ENCODE measurements at regions not wholly inside any gene's neighbourhood (a gene's known extent, or its start where the extent isn't known, plus 50 kb on each side); places are given as distances from the start of the nearest gene placed in this dataset.
"Not testable (repeated sequence)": the region's sequence is repeated elsewhere in the genome, so short reads cannot be mapped to it uniquely, and the experiment has no call there.

- H3K4me1 ChIP-seq (ENCODE audit: control insufficient read depth in 2 of 2, insufficient read depth in 2 of 2, low read length in 2 of 2) = no peaks in the 10 kb centered on the region
- H3K4me3 ChIP-seq (ENCODE audit: low read length in 2 of 2) = no peak overlapping the region
- no peaks in the 10 kb centered on the region for H3K36me3 ChIP-seq (ENCODE audit: control insufficient read depth in 2 of 2, insufficient read depth in 2 of 2, low read length in 1 of 2)
- no peaks in the 10 kb centered on the region for H3K9me3 ChIP-seq (ENCODE audit: control insufficient read depth in 2 of 2, insufficient read depth in 1 of 2, low read length in 1 of 2)
- no peak for DNase-seq (ENCODE audit: low read depth in 6 of 9, low spot score in 9 of 9)
- H3K27me3 ChIP-seq (ENCODE audit: control insufficient read depth in 2 of 2, insufficient read depth in 1 of 2, low read length in 1 of 2) = no peaks in the 10 kb centered on the region
- 87% methylated on average over 4 of the region's 4 CpGs for WGBS
- H3K27ac ChIP-seq (ENCODE audit: low read depth in 1 of 2, low read length in 1 of 2) = no peak overlapping the region
Observed at GRCh38 chr3:106446271-106446670, 577.5 kb upstream of the CBLB start.

- Histone ChIP-seq H3K4me3 (ENCODE audit: low read length in 2 of 2) (no peak overlapping the region), H3K27ac (ENCODE audit: low read depth in 1 of 2, low read length in 1 of 2) (no peak overlapping the region), H3K9me3 (ENCODE audit: control insufficient read depth in 2 of 2, insufficient read depth in 1 of 2, low read length in 1 of 2) (no peaks in the 10 kb centered on the region), H3K36me3 (ENCODE audit: control insufficient read depth in 2 of 2, insufficient read depth in 2 of 2, low read length in 1 of 2) (no peaks in the 10 kb centered on the region), H3K4me1 (ENCODE audit: control insufficient read depth in 2 of 2, insufficient read depth in 2 of 2, low read length in 2 of 2) (no peaks in the 10 kb centered on the region), H3K27me3 (ENCODE audit: control insufficient read depth in 2 of 2, insufficient read depth in 1 of 2, low read length in 1 of 2) (no peaks in the 10 kb centered on the region)
- DNase-seq (ENCODE audit: low read depth in 6 of 9, low spot score in 9 of 9) = no peak
Observed at GRCh38 chr3:106447723-106448301, 579.0 kb upstream of the CBLB start.

GRCh38 chr3:106448372-106448966 is 579.7 kb upstream of the CBLB start:
- not testable (repeated sequence) for H3K36me3 ChIP-seq (ENCODE audit: control insufficient read depth in 2 of 2, insufficient read depth in 2 of 2, low read length in 1 of 2); DNase-seq (ENCODE audit: low read depth in 6 of 9, low spot score in 9 of 9); H3K4me1 ChIP-seq (ENCODE audit: control insufficient read depth in 2 of 2, insufficient read depth in 2 of 2, low read length in 2 of 2); H3K9me3 ChIP-seq (ENCODE audit: control insufficient read depth in 2 of 2, insufficient read depth in 1 of 2, low read length in 1 of 2); H3K27ac ChIP-seq (ENCODE audit: low read depth in 1 of 2, low read length in 1 of 2); H3K4me3 ChIP-seq (ENCODE audit: low read length in 2 of 2); H3K27me3 ChIP-seq (ENCODE audit: control insufficient read depth in 2 of 2, insufficient read depth in 1 of 2, low read length in 1 of 2)
- 96% methylated on average over 3 of the region's 3 CpGs for WGBS

- Histone ChIP-seq H3K9me3 (ENCODE audit: control insufficient read depth in 2 of 2, insufficient read depth in 1 of 2, low read length in 1 of 2) (no peaks in the 10 kb centered on the region), H3K27me3 (ENCODE audit: control insufficient read depth in 2 of 2, insufficient read depth in 1 of 2, low read length in 1 of 2) (no peaks in the 10 kb centered on the region), H3K4me3 (ENCODE audit: low read length in 2 of 2) (no peak overlapping the region), H3K4me1 (ENCODE audit: control insufficient read depth in 2 of 2, insufficient read depth in 2 of 2, low read length in 2 of 2) (no peaks in the 10 kb centered on the region), H3K36me3 (ENCODE audit: control insufficient read depth in 2 of 2, insufficient read depth in 2 of 2, low read length in 1 of 2) (no peaks in the 10 kb centered on the region), H3K27ac (ENCODE audit: low read depth in 1 of 2, low read length in 1 of 2) (no peak overlapping the region)
- 0% methylated on average over 1 of the region's 1 CpG for WGBS
- no peak for DNase-seq (ENCODE audit: low read depth in 6 of 9, low spot score in 9 of 9)
Observed at GRCh38 chr3:106452096-106452495, 583.3 kb upstream of the CBLB start.

- H3K27ac ChIP-seq (ENCODE audit: low read depth in 1 of 2, low read length in 1 of 2) = no peak overlapping the region
- no peaks in the 10 kb centered on the region for H3K4me1 ChIP-seq (ENCODE audit: control insufficient read depth in 2 of 2, insufficient read depth in 2 of 2, low read length in 2 of 2)
- H3K4me3 ChIP-seq (ENCODE audit: low read length in 2 of 2) = no peak overlapping the region
- DNase-seq (ENCODE audit: low read depth in 6 of 9, low spot score in 9 of 9) = no peak
- H3K27me3 ChIP-seq (ENCODE audit: control insufficient read depth in 2 of 2, insufficient read depth in 1 of 2, low read length in 1 of 2) = no peaks in the 10 kb centered on the region
- no peaks in the 10 kb centered on the region for H3K9me3 ChIP-seq (ENCODE audit: control insufficient read depth in 2 of 2, insufficient read depth in 1 of 2, low read length in 1 of 2)
- no peaks in the 10 kb centered on the region for H3K36me3 ChIP-seq (ENCODE audit: control insufficient read depth in 2 of 2, insufficient read depth in 2 of 2, low read length in 1 of 2)
- 98% methylated on average over 4 of the region's 4 CpGs for WGBS
Observed at GRCh38 chr3:106454497-106454896, 585.7 kb upstream of the CBLB start.

- peak in 1 of 9 donors; percentile 21 for DNase-seq (ENCODE audit: low read depth in 6 of 9, low spot score in 9 of 9)
- Histone ChIP-seq H3K4me1 (ENCODE audit: control insufficient read depth in 2 of 2, insufficient read depth in 2 of 2, low read length in 2 of 2) (no peaks in the 10 kb centered on the region), H3K36me3 (ENCODE audit: control insufficient read depth in 2 of 2, insufficient read depth in 2 of 2, low read length in 1 of 2) (no peaks in the 10 kb centered on the region), H3K27me3 (ENCODE audit: control insufficient read depth in 2 of 2, insufficient read depth in 1 of 2, low read length in 1 of 2) (no peaks in the 10 kb centered on the region), H3K4me3 (ENCODE audit: low read length in 2 of 2) (no peak overlapping the region), H3K9me3 (ENCODE audit: control insufficient read depth in 2 of 2, insufficient read depth in 1 of 2, low read length in 1 of 2) (no peaks in the 10 kb centered on the region), H3K27ac (ENCODE audit: low read depth in 1 of 2, low read length in 1 of 2) (no peak overlapping the region)
- WGBS = 58% methylated on average over 3 of the region's 3 CpGs
Observed at GRCh38 chr3:106457281-106458180, 588.7 kb upstream of the CBLB start.

GRCh38 chr3:106458952-106459351 is 590.1 kb upstream of the CBLB start:
- no peaks in the 10 kb centered on the region for H3K4me1 ChIP-seq (ENCODE audit: control insufficient read depth in 2 of 2, insufficient read depth in 2 of 2, low read length in 2 of 2)
- no peaks in the 10 kb centered on the region for H3K9me3 ChIP-seq (ENCODE audit: control insufficient read depth in 2 of 2, insufficient read depth in 1 of 2, low read length in 1 of 2)
- H3K27ac ChIP-seq (ENCODE audit: low read depth in 1 of 2, low read length in 1 of 2) = no peak overlapping the region
- H3K4me3 ChIP-seq (ENCODE audit: low read length in 2 of 2) = no peak overlapping the region
- H3K27me3 ChIP-seq (ENCODE audit: control insufficient read depth in 2 of 2, insufficient read depth in 1 of 2, low read length in 1 of 2) = no peaks in the 10 kb centered on the region
- DNase-seq (ENCODE audit: low read depth in 6 of 9, low spot score in 9 of 9) = no peak
- WGBS = 96% methylated on average over 3 of the region's 3 CpGs
- no peaks in the 10 kb centered on the region for H3K36me3 ChIP-seq (ENCODE audit: control insufficient read depth in 2 of 2, insufficient read depth in 2 of 2, low read length in 1 of 2)

GRCh38 chr3:106466881-106467280 is 598.1 kb upstream of the CBLB start:
- H3K27me3 ChIP-seq (ENCODE audit: control insufficient read depth in 2 of 2, insufficient read depth in 1 of 2, low read length in 1 of 2) = no peaks in the 10 kb centered on the region
- H3K4me1 ChIP-seq (ENCODE audit: control insufficient read depth in 2 of 2, insufficient read depth in 2 of 2, low read length in 2 of 2) = no peaks in the 10 kb centered on the region
- H3K9me3 ChIP-seq (ENCODE audit: control insufficient read depth in 2 of 2, insufficient read depth in 1 of 2, low read length in 1 of 2) = peaks cover 0 to 1% of the 10 kb centered on the region in 2 donors
- DNase-seq (ENCODE audit: low read depth in 6 of 9, low spot score in 9 of 9) = no peak
- no peaks in the 10 kb centered on the region for H3K36me3 ChIP-seq (ENCODE audit: control insufficient read depth in 2 of 2, insufficient read depth in 2 of 2, low read length in 1 of 2)
- H3K27ac ChIP-seq (ENCODE audit: low read depth in 1 of 2, low read length in 1 of 2) = no peak overlapping the region
- WGBS = 99% methylated on average over 2 of the region's 2 CpGs
- H3K4me3 ChIP-seq (ENCODE audit: low read length in 2 of 2) = no peak overlapping the region
